HG03442 (cell line): ENCODE measurements at regions not wholly inside any gene's neighbourhood (a gene's known extent, or its start where the extent isn't known, plus 50 kb on each side); places are given as distances from the start of the nearest gene placed in this dataset.
"Not testable (repeated sequence)": the region's sequence is repeated elsewhere in the genome, so short reads cannot be mapped to it uniquely, and the experiment has no call there.

Experiments
- ATAC-seq: cut with Tn5 transposase; IDR thresholded peaks from one replicate; pipeline ENCODE4 v1.9.1; 2021; ENCODE audit warnings: mild to moderate bottlenecking, moderate library complexity; ENCODE audit not compliant: unreplicated experiment

GRCh38 chr6:149127212-149127611, 190.3 kb upstream of the TAB2 start:
- no peak for ATAC-seq

DNA sequence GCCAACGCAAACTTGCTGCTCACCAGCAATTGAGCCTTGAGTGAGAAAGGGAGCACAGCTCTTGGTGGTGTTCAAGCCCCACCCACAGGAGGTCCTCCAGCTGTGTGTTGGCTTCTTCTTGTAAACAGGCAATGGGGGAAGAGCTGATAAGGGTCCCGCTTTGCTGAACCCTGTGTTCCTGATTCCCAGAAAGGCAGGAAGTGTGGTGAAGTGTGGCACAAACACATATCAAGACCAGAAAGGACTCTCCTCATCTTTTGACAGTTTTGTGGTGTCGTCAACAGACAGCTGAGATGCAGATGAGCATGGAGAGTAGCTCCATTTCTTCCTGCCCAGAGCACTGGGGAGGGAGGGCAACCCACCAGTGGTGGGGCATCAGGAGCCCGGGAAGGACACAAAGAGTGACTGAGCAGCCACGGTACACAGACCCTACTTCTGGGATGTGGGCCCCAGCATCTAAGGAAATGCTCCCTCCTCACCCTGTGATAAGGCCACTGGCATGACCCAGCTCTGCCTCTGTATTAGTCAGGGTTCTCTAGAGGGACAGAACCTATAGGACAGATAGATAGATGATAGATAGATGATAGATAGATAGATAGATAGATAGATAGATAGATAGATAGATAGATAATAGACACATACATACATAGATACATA, 188.9 kb upstream of the TAB2 start:
- no peak for ATAC-seq

- peak; percentile 73 for ATAC-seq
Observed at GRCh38 chr6:149129371-149130077, 188.0 kb upstream of the TAB2 start.

- no peak for ATAC-seq
Observed at GRCh38 chr6:149130090-149130489, 187.4 kb upstream of the TAB2 start.

- ATAC-seq: no peak
Observed at GRCh38 chr6:149130508-149130907, 187.0 kb upstream of the TAB2 start.

DNA sequence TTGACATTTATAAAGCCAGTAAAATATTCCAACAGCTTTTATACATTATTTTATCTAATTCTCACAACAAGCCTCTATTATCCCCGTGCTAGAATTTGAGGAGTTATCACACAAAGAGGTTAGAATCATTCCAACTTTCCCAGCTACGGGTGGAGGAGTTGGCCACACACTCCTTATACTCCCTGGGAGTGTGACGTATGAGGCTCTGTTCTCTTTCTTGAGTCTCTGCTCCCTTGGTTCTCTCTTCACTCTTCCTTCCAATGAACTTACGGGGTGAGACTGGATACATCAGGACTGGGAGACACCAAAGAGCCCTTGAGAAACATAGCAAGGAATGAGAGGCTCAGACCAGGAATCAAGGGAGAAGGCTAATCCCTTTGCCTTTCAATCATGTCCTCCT, 185.6 kb upstream of the TAB2 start:
- no peak for ATAC-seq

- ATAC-seq: no peak
Observed at GRCh38 chr6:149132336-149132735, 185.2 kb upstream of the TAB2 start.

DNA sequence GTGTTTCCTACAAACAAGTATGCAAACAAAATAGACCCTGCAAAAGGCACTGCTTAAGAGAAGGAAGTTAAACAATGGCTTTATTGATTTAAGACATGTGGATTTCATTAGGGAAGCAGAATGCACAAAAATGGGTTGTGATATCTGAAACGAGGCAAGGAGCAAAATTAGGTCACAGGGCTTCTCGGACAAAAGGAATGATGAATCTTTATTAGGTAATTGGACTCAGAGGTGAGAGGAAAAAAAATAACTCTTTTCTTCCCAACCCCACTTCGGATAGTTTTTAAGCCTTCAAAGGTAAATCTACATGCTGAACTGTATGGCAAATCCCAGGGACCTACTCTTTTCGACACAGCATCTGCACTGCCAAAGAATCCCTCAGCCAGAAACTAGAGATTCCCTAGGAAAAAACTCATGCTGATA, 183.0 kb upstream of the TAB2 start:
- no peak for ATAC-seq

DNA sequence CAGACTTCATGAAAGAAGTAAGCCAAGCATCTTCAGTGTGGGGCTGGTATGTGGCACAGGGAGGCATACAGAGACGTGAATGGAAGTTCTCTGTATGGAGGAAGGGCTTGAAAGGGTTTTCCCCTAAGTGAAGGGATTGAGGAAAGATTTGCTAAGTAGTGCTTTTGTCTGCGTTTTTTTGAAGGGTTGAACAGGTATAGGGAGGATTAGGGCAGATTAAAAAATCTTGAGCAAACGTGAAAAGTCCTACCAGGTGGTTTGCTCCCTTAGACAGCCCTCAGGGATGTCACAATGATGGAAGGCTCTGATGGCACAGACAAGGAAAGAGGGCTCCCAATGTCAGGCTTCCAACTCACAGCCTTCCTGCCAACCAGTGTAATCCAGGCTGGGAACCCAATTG, 181.7 kb upstream of the TAB2 start:
- ATAC-seq: no peak

DNA sequence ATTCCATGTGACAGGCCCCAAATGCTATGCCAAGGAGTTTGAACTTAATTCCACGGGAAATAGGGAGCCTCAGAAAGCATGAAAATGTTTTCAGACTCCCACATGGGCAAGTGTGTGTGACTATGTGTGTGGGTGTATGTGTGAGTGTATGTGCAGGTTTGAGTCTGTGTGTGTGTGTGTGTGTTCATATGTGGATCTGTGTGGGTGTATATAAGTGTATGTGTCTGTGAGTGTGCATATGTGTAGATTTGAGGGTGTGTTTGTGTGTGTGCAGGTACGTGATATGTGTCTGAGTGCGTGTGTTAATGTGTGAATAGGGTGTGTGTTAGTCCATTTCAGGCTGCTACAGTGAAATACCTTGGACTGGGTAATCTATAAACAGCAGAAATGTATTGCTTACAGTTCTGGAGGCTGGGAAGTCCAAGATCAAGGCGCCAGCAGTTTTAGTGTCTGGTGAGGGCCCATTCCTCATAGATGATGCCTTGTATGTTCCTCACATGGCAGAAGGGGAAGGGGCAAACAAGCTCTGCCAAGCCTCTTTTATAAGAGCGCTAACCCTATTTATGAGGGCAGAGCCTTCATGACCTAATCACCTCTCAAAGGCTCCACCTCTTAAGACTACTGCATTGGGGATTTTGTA, 181.1 kb upstream of the TAB2 start:
- no peak for ATAC-seq

- ATAC-seq: no peak
Observed at GRCh38 chr6:149136913-149137286, 180.6 kb upstream of the TAB2 start.

- ATAC-seq: no peak
Observed at GRCh38 chr6:149137594-149137993, 179.9 kb upstream of the TAB2 start.

DNA sequence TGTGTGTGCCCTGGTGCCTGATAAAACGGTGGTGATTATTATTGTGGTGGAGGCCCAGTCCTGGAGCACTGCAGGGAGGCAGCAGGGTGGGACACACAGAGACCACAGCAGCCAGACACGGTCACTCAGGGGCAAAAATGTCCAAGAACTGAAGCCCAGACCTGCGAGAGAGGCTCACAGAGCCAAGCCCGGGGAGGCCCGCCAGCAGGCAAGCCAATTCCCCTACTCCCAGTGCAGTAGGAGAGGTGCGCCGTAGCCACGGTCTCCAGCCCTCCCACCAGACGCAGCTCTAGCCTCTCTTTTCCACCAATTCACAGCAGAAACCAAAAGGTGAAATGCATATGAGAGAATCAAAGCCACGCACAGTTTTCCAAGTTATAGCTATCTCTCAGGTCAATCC, 179.4 kb upstream of the TAB2 start:
- no peak for ATAC-seq

GRCh38 chr6:149138699-149139294, 178.7 kb upstream of the TAB2 start:
- ATAC-seq: no peak

- ATAC-seq: no peak
Observed at GRCh38 chr6:149139782-149140136, 177.8 kb upstream of the TAB2 start.

- peak; percentile 87 for ATAC-seq
Observed at GRCh38 chr6:149140137-149140909, 177.2 kb upstream of the TAB2 start.

GRCh38 chr6:149140910-149141290, 176.6 kb upstream of the TAB2 start:
- ATAC-seq: peak; percentile 52

- ATAC-seq: no peak
Observed at GRCh38 chr6:149142924-149143429, 174.5 kb upstream of the TAB2 start.

DNA sequence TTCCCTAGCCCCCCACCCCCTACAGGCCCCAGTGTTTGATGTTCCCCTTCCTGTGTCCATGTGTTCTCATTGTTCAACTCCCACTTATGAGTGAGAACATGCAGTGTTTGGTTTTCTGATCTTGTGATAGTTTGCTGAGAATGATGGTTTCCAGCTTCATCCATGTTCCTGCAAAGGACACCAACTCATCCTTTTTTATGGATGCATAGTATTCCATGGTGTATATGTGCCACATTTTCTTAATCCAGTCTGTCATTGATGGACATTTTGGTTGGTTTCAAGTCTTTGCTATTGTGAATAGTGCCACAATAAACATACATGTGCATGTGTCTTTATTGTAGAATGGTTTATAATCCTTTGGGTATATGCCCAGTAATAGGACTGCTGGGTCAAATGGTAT, 171.7 kb upstream of the TAB2 start:
- not testable (repeated sequence) for ATAC-seq

GRCh38 chr6:149147195-149147594, 170.3 kb upstream of the TAB2 start:
- ATAC-seq: no peak
